ENCODE measurements at regions not wholly inside any gene's neighbourhood (a gene's known extent, or its start where the extent isn't known, plus 50 kb on each side); places are given as distances from the start of the nearest gene placed in this dataset.
A peak's percentile ranks its signal among the peaks of the same experiment; 100 is the strongest.
"Not testable (repeated sequence)": the region's sequence is repeated elsewhere in the genome, so short reads cannot be mapped to it uniquely, and the experiment has no call there.

DNA sequence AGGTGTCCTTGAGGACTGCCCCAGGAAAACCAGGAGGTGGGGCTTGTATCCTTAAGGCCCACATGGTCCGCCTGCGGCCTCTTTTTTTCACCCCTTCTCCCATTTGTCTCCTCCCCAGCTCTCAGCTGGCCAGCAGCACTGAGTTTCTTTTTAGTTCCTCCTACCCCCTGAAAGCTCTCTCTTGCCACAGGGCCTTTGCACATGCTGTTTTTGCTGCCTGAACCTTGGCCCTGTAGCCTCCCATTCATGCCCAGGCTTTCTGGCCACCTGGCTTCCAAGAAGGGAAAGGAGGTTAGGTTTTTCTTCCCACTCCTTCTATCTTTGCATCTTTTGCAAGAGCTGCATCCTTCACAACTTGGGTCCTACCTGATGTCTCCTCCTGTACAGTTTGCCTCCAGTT, 358.1 kb downstream of the VRK1 start:
- no peak for DNase-seq

DNA sequence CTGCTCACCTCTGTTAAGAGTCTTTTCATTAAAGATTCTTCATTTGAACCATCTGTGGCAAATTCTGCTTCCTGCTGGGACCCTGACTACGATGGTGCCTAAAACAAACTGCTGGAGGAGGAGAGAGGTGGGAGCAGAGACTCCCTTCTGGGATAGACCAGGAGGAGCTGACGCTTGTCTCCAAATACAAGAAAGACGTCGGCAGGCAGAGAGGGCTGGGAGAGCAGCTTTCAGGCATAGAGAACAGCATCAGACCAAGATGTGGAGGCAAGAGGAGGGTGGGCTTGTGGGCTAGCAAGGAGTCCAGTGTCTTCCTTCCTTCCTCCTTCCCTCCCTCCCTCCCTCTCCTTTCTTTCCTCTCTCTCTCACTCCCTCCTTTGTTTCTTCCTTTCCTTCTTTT, 358.6 kb downstream of the VRK1 start:
- DNase-seq = no peak

DNA sequence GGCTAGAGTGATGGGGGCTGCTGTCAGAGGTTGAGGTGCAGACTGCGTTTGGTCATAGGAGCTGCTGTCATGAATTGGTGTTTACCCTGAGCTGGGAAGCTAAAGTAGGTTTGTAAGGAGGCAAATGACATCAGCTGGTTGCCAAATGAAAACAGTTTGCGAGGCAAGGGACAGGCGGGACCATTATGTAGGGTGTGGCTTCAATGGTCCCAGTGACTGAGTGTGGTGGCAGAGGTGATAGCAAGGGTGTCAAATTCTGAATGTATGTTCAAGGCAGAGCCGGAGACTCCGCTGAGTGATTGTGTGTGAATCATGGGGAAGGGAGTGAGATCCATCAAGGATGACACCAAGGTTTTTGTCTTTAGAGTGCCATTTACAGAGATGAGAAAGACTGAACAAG, 359.5 kb downstream of the VRK1 start:
- DNase-seq = no peak

DNA sequence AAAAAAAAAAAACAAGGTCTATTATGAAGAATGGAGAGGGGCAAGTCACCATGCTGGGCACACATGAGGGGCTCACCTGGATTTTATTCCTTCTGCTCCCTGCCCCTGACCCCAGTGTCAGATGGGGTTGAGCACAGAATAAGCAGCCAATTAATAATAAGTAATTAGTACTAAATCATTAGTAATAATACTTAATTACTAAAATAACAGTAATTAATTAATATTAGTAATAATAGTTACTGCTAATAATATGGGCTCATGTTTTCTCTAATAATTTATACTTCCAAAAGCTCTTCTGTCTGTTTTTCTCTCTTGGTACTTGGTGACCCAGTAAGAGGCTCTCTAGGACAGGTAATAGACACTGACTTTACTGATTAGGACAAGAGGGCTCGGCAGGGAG, 360.9 kb downstream of the VRK1 start:
- no peak for DNase-seq

DNA sequence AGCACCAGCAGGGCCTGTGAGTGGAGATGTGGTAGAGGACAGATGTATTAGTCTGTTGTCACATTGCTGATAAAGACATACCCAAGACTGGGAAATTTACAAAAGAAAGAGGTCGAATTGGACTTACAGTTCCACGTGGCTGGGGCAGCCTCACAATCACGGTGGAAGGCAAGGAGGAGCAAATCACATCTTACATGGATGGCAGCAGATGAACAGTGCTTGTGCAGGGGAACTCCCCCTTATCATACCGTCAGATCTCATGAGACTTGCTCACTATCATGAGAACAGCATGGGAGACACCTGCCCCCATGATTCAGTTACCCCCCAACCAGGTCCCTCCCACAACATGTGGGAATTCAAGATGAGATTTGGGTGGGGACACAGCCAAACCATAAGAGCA, 361.9 kb downstream of the VRK1 start:
- no peak for DNase-seq

DNA sequence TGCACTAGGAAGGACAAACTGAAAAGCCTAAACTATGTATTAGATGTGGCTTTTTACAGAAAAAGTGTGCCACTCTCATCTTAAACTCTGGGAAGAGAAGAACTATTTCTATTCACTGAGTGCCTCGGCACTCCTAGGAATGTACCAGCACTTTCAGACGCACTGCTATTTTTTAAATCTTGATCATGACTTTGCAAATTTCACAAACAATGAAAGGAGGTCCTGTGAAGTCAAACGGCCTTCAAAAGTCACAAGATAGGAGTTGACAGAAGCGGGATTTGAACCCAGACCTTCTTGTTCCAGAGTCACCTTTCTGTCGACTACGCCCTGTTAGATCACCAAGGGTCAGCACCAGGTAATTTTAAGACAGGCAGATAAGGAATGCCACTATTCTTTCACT, 365.4 kb downstream of the VRK1 start:
- DNase-seq = no peak

DNA sequence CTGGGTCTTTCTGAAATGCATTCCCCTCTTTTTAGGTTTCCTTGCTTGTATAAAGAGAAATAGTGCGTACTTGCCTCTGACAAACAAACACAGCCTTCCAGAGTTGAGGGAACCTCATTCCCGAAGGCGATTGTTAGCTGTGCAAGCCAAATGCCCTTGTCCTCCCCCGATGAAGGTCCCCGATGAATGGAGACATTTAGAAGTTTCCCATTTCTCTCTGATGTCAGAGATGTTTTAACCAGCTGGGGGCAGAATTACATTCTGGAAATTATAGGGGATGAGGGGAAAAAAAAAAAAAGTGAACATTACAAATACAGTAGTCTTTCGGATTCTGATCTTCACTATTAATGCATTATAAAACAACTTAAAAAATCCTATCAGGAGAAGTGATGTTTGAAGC, 366.8 kb downstream of the VRK1 start:
- no peak for DNase-seq

DNA sequence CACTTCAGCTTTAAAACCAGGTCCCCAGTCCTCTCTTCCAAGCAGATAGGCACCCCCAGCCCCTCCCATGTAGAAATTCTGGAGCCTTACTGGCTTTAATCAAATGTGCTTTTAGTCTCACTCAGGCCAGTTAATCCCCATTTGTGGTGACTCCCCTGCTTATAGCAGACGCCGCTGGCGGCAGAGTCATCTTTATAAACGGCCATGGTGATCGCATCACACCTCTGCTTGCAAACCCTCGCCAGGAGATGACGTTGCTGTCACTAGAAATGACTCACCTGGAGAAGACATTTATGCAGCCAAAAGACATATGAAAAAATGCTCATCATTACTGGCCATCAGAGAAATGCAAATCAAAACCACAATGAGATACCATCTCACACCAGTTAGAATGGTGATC, 369.3 kb downstream of the VRK1 start:
- no peak for DNase-seq

DNA sequence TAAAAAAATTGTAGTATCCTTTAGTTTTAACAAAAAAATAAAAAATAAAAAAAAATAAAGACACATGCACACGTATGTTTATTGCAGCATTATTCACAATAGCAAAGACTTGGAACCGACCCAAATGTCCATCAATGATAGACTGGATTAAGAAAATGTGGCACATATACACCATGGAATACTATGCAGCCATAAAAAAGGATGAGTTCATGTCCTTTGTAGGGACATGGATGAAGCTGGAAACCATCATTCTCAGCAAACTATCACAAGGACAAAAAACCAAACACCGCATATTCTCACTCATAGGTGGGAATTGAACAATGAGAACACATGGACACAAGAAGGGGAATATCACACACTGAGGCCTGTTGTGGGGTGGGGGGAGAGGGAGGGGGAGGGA, 370.4 kb downstream of the VRK1 start:
- not testable (repeated sequence) for DNase-seq

DNA sequence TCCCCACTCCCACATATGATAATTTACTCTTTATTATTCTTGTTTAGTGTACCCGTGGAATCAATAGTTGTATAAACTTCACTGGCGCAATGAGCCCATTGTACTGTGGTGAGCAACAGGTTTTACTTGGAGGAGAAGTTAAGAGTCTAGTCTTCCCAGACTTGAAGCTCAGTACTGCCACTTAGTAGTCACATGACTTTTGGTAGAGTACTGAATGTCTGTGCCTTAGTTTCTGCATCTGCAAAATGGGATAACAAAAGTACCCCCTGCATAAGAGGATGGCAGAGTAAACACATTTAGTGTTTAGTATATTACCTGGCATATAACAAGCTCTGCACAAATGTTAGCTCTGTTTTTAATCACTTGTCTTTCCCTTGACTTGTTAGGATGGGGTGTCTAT, 375.5 kb downstream of the VRK1 start:
- DNase-seq = no peak

DNA sequence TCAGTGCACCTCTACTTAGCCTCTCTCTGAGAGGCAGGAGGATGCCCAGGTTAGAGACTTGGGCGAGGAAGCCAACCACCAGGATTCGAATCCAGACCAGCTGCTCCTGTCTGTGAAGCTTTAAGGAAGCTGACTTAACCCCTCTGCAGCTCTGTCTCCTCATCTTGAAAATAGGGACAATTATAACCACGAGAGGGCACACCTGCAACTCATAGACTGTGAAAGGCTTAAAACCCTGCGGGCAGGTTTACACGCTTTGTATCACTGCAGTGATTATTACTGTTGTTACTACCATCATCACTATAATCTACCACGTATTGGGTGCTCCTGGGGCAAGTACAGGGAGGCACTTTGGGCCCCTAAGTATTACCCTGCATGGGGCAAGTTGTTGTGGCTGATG, 379.8 kb downstream of the VRK1 start:
- DNase-seq = peak; percentile 36

DNA sequence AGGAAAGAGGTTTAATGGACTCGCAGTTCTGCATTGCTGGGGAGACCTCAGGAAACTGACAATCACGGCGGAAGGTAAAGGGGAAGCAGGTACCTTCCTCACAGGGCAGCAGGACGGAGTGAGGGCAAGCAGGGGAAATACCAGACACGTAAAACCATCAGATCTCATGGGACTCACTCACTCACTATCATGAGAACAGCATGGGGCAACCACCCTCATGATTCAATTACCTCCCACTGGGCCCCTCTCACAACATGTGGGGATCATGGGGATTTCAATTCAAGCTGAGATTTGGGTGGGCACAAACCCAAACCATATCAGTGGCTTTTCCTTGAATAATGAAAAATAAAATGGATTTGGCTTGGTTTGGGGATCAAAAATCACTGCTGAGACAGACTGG, 380.5 kb downstream of the VRK1 start:
- no peak for DNase-seq

DNA sequence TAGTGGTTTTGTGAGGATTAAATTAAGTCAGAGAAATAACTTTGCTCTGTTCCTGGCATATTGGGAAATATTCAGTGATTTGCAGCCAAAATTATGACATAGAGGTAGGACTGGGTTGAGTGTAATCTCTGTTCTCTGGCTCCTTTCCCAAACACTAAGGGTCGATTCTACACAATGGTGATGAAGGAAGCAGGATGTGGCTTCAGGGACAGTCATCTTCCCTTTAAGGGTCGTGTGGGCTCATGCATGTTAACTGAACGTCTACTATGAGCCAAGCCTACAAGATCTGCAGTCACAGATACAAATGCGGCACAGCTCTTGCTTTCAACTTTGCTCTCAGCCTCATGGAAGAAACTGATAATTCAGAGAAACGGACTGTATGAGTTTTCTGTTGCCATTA, 381.6 kb downstream of the VRK1 start:
- peak; percentile 32 for DNase-seq

DNA sequence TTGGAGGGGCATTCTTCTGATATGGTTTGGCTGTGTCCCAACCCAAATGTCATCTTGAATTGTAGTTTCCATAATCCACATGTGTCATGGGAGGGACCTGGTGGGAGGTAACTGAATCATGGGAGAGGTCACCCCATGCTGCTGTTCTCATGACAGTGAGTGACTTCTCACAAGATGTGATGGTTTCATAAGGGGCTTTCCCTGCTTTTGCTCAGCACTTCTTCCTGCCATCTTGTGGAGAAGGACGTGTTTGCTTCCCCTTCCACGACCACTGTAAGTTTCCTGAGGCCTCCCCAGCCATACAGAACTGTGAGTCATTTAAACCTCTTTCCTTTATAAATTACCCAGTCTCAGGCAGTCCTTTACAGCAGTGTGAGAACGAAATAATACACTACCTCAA, 382.4 kb downstream of the VRK1 start:
- peak; percentile 48 for DNase-seq

DNA sequence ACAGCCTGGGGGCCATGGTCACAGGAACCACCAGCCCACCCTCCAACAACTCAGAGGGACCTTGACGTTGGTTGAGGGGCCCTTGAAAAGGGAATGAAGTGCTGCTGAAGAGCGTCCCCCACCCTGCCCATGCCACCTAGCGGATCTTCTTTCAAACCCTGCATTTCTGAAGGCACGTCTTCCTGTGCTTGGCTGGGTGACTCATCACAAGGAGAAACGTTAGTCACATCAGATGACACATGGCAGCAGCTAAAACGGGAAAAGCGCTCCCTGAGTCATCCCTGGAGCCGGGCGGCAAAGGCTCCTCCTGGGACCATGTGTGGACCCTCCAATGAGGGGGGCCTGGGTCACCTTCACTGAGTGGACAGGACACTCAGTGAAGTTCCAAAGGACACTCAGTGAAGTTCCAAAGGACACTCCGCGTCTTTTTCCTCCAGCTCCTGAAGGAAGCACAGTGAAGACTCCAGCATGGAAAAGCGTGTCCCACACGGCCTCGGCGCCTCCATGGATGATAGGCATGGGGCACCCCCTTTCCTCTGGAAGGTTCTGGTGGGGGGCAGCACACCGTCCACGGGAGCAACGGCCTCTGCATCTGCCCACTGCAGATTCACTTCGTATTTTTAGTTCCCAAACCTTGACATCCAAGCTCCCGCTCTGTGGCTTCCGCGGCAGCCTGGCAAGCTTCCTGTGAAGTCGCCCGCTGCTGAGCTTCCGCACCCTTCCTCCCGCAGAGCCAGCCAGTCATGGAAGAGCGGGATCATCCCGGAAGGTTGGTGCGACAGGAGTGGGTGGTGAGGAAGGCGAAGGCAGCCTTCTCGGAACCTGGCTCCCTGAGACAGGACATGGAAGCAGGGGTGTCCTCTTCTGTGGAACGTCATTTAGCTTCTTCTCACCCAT, 383.4 kb downstream of the VRK1 start:
- peak; percentile 34 for DNase-seq

DNA sequence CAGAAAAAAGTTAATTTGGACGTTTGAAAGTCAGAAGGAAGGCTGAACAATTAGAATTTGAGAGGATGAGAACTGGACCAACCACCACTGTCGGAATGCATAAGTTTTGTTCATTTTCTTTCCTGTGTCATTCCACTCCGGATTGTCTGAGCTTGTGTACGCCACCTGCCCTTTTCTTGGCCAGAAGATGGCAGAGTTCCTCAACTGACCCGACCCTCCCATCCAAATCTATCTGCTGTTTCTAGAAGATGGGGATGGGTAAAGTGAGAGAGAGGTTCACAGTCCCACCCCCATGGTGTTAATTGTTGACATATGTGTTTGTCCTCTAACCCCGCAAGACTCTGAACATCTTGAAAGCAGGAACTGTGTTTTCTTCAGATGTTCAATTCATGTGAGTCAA, 388.0 kb downstream of the VRK1 start:
- DNase-seq = peak; percentile 18

DNA sequence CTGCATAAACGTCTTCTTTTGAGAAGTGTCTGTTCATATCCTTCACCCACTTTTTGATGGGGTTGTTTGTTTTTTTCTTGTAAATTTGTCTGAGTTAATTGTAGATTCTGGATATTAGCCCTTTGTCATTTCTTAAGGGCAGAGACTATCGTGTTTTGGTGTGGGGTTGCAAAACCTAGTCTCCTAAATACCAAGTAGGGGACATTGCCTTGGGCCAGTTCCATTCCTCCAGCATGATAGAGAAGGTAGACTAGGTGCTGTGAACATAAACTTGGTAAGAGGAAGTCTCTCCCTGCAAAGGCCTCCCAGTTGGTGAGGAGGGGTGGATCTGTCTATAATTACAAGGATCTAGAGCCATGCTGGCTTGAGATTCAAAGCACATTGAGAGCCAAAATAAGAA, 390.7 kb downstream of the VRK1 start:
- DNase-seq = no peak

DNA sequence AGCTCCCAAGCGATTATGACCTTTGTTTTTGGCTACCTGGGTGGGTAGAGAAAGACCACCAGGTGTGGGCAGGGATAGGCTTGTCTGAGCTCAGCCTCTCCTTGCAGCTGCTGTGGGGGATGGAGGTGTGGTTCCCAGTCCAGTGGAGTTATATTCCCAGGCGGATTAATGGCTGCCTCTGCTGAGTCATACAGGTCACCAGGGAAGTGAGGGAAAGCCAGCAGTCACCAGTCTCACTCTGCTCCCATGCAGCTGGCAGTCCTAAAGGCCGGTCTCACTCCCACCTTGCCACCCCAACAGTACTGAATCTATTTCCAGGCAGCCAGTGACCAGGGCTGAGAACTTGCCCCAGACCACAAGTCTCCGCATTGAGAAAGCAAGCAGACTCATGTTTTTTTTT, 399.2 kb downstream of the VRK1 start:
- DNase-seq = no peak

DNA sequence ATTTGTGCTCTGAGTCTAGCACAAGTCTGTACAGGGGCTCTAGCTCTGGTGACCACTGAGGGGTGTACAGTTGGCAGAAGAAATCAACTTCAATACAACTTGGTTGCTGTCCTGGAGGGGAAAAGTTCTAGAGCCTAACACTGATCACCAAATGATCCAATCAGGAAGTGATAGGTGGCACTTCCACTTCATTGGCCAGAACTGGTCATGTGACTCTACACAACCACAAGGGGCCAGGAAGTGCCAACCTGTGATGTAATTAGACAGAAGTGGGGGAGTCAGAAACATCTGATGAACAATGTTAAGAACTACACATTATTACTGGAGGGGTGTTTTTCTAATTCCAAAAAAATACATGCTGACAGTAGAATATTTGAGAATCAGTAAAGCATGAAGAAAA, 401.6 kb downstream of the VRK1 start:
- DNase-seq = peak; percentile 11

DNA sequence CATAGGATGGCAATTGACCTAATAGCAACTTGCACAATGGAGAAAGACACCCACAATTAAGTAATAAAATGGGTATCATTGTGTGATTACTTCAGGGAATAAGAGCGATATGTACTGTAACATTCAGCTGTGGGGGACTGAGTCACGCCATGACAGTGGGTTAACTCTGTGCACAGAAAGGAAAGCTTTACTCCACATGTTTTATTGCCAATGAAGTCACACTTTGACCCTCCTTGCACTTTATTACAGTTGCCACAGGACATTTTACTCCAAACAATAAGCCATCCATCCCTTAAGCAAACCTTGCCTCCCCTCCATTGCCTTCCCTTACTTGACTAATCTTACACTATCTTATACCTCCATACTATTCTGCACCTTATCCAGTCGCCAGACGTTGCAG, 403.1 kb downstream of the VRK1 start:
- no peak for DNase-seq

DNA sequence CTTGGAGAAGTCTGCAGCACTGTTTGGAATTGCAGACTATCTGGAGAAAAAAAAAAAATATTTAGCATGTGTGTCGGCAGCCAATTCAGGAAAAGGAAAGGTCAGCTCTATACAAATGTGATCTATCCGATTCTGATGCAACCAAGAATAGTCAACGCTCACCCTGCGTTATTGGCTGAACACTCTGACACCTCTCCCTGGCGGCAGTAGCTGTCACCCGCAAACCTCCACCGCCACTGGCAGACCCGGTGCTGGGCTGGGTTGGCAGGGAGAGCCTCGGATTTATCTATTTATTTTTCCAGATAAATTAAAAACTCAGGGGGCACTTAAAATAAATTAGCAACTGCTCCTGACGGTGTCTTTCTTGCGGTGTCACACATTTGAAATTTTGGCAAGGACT, 409.7 kb downstream of the VRK1 start:
- DNase-seq = no peak

DNA sequence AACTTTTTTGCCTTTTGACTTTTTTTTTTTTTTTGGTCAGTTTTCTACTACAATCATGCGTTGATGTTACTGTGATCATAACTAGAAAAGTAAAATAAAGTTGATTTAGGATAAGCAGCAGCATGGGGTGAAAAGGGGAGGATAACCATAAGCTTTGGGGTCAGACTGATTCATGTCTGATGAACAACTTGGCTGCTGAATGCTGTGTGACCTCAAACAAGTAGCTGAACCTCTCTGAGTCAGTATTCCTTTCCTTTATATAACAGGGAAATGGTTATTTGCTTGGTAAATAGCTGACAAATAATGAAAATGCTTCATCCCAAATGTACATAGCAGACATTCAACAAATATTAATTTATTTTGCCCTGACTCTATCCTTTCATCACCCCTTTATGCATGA, 413.0 kb downstream of the VRK1 start:
- DNase-seq = no peak

DNA sequence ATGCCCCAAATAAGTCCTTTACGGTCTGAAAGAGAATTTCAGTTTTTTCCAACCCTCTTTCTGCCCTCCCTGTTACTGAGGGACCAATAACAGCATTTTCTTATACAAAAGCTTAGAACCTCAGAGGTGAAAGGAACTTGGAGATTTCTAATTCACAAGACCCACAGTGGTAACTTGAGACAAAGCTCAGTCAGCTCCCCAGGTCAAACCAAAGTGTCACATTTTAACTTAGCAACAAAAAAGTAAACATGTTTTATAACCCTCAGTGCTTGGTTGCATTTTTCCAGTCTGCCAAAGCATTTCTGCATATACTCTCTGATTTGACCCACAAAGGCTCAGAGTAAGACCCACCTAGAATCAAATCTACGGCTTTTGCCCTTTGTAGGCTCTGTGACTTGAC, 415.2 kb downstream of the VRK1 start:
- no peak for DNase-seq

DNA sequence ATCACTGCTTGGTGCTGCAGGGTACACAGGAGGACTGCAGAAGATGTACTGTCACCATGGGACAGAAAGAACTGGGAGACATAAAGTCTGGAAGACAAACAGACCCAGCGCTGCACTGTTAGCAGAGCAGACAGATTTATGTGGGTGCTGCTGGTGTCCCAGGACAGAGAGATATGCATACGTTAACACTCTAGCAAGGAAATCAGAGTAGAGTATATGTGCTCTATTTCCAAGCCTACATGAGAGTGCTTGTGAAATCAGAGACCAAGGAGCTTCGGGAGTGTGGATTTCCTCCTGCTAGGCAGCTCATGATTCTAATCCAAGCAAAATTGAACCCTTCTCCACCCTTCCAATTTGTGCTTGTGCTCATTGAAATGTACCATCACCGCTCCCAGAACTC, 416.5 kb downstream of the VRK1 start:
- DNase-seq = no peak

DNA sequence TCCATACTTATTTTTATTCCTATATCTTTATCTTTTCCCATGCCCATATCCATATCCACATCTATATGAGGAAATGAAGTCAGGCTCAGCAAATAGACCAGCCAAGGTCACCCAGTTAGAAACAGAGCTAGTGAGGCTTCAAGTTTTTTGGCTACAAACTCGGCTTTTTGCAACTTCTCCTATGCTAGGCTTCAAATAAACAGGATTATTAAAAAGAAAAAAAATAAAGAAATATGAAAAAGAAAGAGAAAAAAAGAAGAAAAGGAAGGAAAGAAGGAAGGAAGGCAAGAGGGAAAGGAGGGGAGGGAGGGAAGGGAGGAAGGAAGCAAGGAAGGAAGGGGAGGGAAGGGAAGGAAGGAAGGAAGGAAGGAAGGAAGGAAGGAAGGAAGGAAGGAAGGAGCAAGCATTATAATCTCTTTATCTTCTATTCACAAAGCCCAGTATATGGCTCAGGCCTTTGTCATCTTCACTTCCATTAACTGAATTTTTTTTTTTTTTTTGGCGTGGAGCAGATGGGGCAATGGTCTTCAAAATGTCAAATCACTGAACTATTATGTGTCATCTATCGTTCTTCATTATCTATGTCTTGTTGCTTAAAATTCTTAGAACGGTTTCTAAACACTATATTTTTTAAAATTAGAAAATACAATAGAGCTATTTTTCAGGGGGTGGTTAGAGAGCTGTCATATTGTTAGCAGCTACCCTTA, 418.2 kb downstream of the VRK1 start:
- DNase-seq = no peak

All from activated CD4-positive, alpha-beta T cell treated with anti-CD3 and anti-CD28 coated beads for 48 hours (primary cell).